NCI-H2081 (cell line): ENCODE measurements at regions not wholly inside any gene's neighbourhood (a gene's known extent, or its start where the extent isn't known, plus 50 kb on each side); places are given as distances from the start of the nearest gene placed in this dataset.

ENCODE experiments used
- DNase-seq, 2 experiments: peaks; one replicate each; lab custom pipeline; 2025; lab: John Stamatoyannopoulos, UW

GRCh38 chr9:23172206-23172605 lies 653.8 kb downstream of the ELAVL2 start:
- no peak for DNase-seq

- no peak for DNase-seq
Observed at GRCh38 chr9:23172979-23173637, 652.9 kb downstream of the ELAVL2 start.

GRCh38 chr9:23194281-23194680 lies 631.8 kb downstream of the ELAVL2 start:
- no peak for DNase-seq

- no peak for DNase-seq
Observed at GRCh38 chr9:23215688-23216087, 610.4 kb downstream of the ELAVL2 start.

- no peak for DNase-seq
Observed at GRCh38 chr9:23219471-23219870, 606.6 kb downstream of the ELAVL2 start.

- DNase-seq, result no peak
Observed at GRCh38 chr9:23220171-23220570, 605.9 kb downstream of the ELAVL2 start.

- DNase-seq, result no peak
Observed at GRCh38 chr9:23220957-23221356, 605.1 kb downstream of the ELAVL2 start.

GRCh38 chr9:23229890-23230317 lies 596.1 kb downstream of the ELAVL2 start:
- DNase-seq, result no peak

GRCh38 chr9:23232831-23233230 lies 593.2 kb downstream of the ELAVL2 start:
- peak in 1 of 2 experiments; percentile 39 for DNase-seq

- DNase-seq, result no peak
Observed at GRCh38 chr9:23243523-23243922, 582.5 kb downstream of the ELAVL2 start.

- DNase-seq, result no peak
Observed at GRCh38 chr9:23245067-23245466, 581.0 kb downstream of the ELAVL2 start.

GRCh38 chr9:23254404-23255184 lies 571.4 kb downstream of the ELAVL2 start:
- DNase-seq, result no peak

GRCh38 chr9:23255346-23255745 lies 570.7 kb downstream of the ELAVL2 start:
- no peak for DNase-seq

GRCh38 chr9:23258569-23258968 lies 567.5 kb downstream of the ELAVL2 start:
- no peak for DNase-seq

GRCh38 chr9:23278561-23278960 lies 547.5 kb downstream of the ELAVL2 start:
- no peak for DNase-seq

GRCh38 chr9:23287390-23287789 lies 538.6 kb downstream of the ELAVL2 start:
- DNase-seq, result no peak

- DNase-seq, result no peak
Observed at GRCh38 chr9:23288545-23288944, 537.5 kb downstream of the ELAVL2 start.

GRCh38 chr9:23290973-23291372 lies 535.1 kb downstream of the ELAVL2 start:
- DNase-seq, result no peak

GRCh38 chr9:23302281-23302680 lies 523.8 kb downstream of the ELAVL2 start:
- no peak for DNase-seq

- DNase-seq, result no peak
Observed at GRCh38 chr9:23306731-23307130, 519.3 kb downstream of the ELAVL2 start.

- DNase-seq, result peak in 1 of 2 experiments; percentile 37
Observed at GRCh38 chr9:23307731-23308513, 518.1 kb downstream of the ELAVL2 start.

- peak in 1 of 2 experiments; percentile 44 for DNase-seq
Observed at GRCh38 chr9:23309800-23310199, 516.2 kb downstream of the ELAVL2 start.

GRCh38 chr9:23314247-23314646 lies 511.8 kb downstream of the ELAVL2 start:
- no peak for DNase-seq
